ENCODE measurements at regions not wholly inside any gene's neighbourhood (a gene's known extent, or its start where the extent isn't known, plus 50 kb on each side); places are given as distances from the start of the nearest gene placed in this dataset.

DNA sequence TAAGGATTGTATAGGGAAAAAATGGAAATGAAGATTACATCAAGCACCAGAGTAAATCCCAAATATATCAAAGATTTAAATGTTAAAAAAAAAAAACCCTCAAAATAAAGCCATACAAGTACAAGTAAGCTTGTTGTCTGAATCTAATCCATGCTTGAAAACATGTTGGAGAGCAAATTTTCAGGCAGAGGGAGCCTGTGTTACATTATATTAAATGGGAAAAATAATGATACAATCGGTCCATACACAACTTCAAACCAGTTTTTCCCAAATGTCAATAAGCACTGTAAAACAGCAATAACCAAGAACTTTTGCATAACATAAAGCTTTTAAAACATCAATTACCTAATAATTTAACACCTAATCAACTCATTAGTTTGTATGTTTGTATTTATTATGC, 949.4 kb upstream of the ADGRL4 start:
- TF ChIP-seq, protein P1, sequence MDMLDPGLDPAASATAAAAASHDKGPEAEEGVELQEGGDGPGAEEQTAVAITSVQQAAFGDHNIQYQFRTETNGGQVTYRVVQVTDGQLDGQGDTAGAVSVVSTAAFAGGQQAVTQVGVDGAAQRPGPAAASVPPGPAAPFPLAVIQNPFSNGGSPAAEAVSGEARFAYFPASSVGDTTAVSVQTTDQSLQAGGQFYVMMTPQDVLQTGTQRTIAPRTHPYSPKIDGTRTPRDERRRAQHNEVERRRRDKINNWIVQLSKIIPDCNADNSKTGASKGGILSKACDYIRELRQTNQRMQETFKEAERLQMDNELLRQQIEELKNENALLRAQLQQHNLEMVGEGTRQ (IDR thresholded peaks at IDR 0.05; ENCODE audit: low read length): no peak
- TF ChIP-seq ZNF274 (IDR thresholded peaks at IDR 0.05; ENCODE audit: borderline replicate concordance, extremely low read depth, low read length) (no peak), ASH2L (IDR thresholded peaks at IDR 0.05; ENCODE audit: low read length) (no peak), FOSL1 (IDR thresholded peaks at IDR 0.05; ENCODE audit: insufficient read depth, low read depth, low read length) (no peak), TAF1 (IDR thresholded peaks at IDR 0.05; ENCODE audit: low read depth, low read length) (no peak), SP1 (IDR thresholded peaks at IDR 0.05; ENCODE audit: low read depth, low read length) (no peak), ATF3 (IDR thresholded peaks at IDR 0.05; ENCODE audit: insufficient read depth, low read depth, low read length) (no peak), RBBP5 (IDR thresholded peaks at IDR 0.05; ENCODE audit: borderline replicate concordance, low read depth, low read length) (no peak)
- TF ChIP-seq, protein P2, sequence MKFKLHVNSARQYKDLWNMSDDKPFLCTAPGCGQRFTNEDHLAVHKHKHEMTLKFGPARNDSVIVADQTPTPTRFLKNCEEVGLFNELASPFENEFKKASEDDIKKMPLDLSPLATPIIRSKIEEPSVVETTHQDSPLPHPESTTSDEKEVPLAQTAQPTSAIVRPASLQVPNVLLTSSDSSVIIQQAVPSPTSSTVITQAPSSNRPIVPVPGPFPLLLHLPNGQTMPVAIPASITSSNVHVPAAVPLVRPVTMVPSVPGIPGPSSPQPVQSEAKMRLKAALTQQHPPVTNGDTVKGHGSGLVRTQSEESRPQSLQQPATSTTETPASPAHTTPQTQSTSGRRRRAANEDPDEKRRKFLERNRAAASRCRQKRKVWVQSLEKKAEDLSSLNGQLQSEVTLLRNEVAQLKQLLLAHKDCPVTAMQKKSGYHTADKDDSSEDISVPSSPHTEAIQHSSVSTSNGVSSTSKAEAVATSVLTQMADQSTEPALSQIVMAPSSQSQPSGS (IDR thresholded peaks at IDR 0.05; ENCODE audit: low read length): no peak
- H4K8ac ChIP-seq (ENCODE audit: extremely low read depth, insufficient read depth, low read length): no peak overlapping the region
- no peak overlapping the region for H3K9ac ChIP-seq (replicated peaks in 1 of 4; ENCODE audit: extremely low read depth in 1 of 4, low read depth in 3 of 4, low read length in 3 of 4)
- H3K9me3 ChIP-seq (ENCODE audit: insufficient read depth in 2 of 2, low read depth in 1 of 2, low read length in 1 of 2): peaks cover 8 to 19% of the 10 kb centered on the region in 2 experiments
- H4K5ac ChIP-seq (ENCODE audit: insufficient read length, low read depth, low read length): no peak overlapping the region
- H3K14ac ChIP-seq (ENCODE audit: insufficient read length): no peak overlapping the region
- 88% methylated on average over 1 of the region's 1 CpG; no CpG with 5 or more reads in 1 of the 2 experiments for WGBS, 2 experiments (ENCODE audit: extremely low coverage in 1 of 2, insufficient coverage in 1 of 2, insufficient read length in 1 of 2, insufficient replicate concordance in 2 of 2, low coverage in 1 of 2, low lambda C conversion rate in 2 of 2, missing lambda C conversion rate in 1 of 2)
- CTCF ChIA-PET (ENCODE audit: partially characterized antibody): no interaction called here
- no peak overlapping the region for H2AFZ ChIP-seq (ENCODE audit: low read length)
- H3K4ac ChIP-seq (replicated peaks; ENCODE audit: insufficient read length, low read depth, low read length): no peak overlapping the region
- H3K36me3 ChIP-seq (ENCODE audit: control insufficient read depth in 2 of 4, insufficient read depth in 4 of 4, low read length in 3 of 4): no peaks in the 10 kb centered on the region
- no peak overlapping the region for H2BK20ac ChIP-seq (ENCODE audit: low read length)
- H3K4me1 ChIP-seq (replicated peaks in 1 of 4; ENCODE audit: control insufficient read depth in 3 of 4, insufficient read depth in 4 of 4, low read length in 3 of 4): no peaks in the 10 kb centered on the region
- no peaks in the 10 kb centered on the region for H3K79me1 ChIP-seq (ENCODE audit: low read depth, low read length)
- H2BK120ac ChIP-seq (replicated peaks; ENCODE audit: low read depth, low read length): no peak overlapping the region
- H3K56ac ChIP-seq (replicated peaks; ENCODE audit: insufficient read length, low read depth, low read length): no peak overlapping the region
- no peak for DNase-seq (ENCODE audit: low read depth in 1 of 2, low spot score in 2 of 2)
- no peak overlapping the region for H3K27ac ChIP-seq (ENCODE audit: low read depth, low read length)
- POLR2A ChIA-PET (ENCODE audit: partially characterized antibody): no interaction called here
- H4K20me1 ChIP-seq (replicated peaks in 1 of 2; ENCODE audit: control insufficient read depth in 1 of 2, insufficient read depth in 2 of 2, low read length in 2 of 2): no peaks in the 10 kb centered on the region
- H4K91ac ChIP-seq (replicated peaks; ENCODE audit: insufficient read length, low read length): no peak overlapping the region
- H3K27me3 ChIP-seq (replicated peaks in 1 of 4; ENCODE audit: control insufficient read depth in 3 of 4, extremely low read depth in 1 of 4, insufficient read depth in 3 of 4, low read length in 3 of 4): no peaks in the 10 kb centered on the region
- no peak overlapping the region for H3K4me2 ChIP-seq (ENCODE audit: insufficient read depth in 1 of 2, low read depth in 2 of 2, low read length in 2 of 2)
- H3K79me2 ChIP-seq (ENCODE audit: control insufficient read depth in 1 of 2, insufficient read depth in 2 of 2, low read length in 2 of 2): no peaks in the 10 kb centered on the region
- H2BK15ac ChIP-seq (ENCODE audit: low read length): no peak overlapping the region
- no peak overlapping the region for H3K4me3 ChIP-seq (ENCODE audit: extremely low read depth in 1 of 4, insufficient read depth in 2 of 4, low read depth in 3 of 4, low read length in 4 of 4)
- FAIRE-seq: no peak
- no peak overlapping the region for H3K23ac ChIP-seq (ENCODE audit: insufficient read length)
- no peaks in the 10 kb centered on the region for H3K23me2 ChIP-seq (ENCODE audit: low read depth, low read length)
- H3K18ac ChIP-seq (ENCODE audit: extremely low read depth, low read length): no peak overlapping the region
- no peak overlapping the region for H2BK12ac ChIP-seq (ENCODE audit: low read depth, low read length)
- H2BK5ac ChIP-seq (ENCODE audit: low read depth, low read length): no peak overlapping the region
- no peak overlapping the region for H2AK5ac ChIP-seq (ENCODE audit: low read depth, low read length)

Measured in H1 (cell line).